WTC11 (cell line): ENCODE measurements at regions not wholly inside any gene's neighbourhood (a gene's known extent, or its start where the extent isn't known, plus 50 kb on each side); places are given as distances from the start of the nearest gene placed in this dataset.
A peak's percentile ranks its signal among the peaks of the same experiment; 100 is the strongest.

Experiments used
- CBFB ChIP-seq: sonication (generic); formaldehyde crosslinking; IDR thresholded peaks from 2 replicates; pipeline ENCODE4 v1.8.1; 2022; ENCODE audit warnings: mild to moderate bottlenecking, low read depth, missing genetic modification reagents
- FOXK1 ChIP-seq: sonication (generic); formaldehyde crosslinking; IDR thresholded peaks from 2 replicates; pipeline ENCODE4 v1.8.0; 2022; ENCODE audit warnings: mild to moderate bottlenecking, moderate library complexity, missing genetic modification reagents
- FOXP1 ChIP-seq: sonication (generic); formaldehyde crosslinking; IDR thresholded peaks from 2 replicates; pipeline ENCODE4 v1.8.0; 2022; ENCODE audit warnings: missing genetic modification reagents, mild to moderate bottlenecking, moderate library complexity, borderline replicate concordance
- HMGXB4 ChIP-seq: sonication (generic); formaldehyde crosslinking; IDR thresholded peaks from 2 replicates; pipeline ENCODE4 v1.8.1; 2023; ENCODE audit warnings: mild to moderate bottlenecking, moderate library complexity, missing genetic modification reagents
- JUN ChIP-seq: sonication (generic); formaldehyde crosslinking; IDR thresholded peaks from 2 replicates; pipeline ENCODE4 v1.8.0; 2023; ENCODE audit warnings: mild to moderate bottlenecking, missing genetic modification reagents
- KAT7 ChIP-seq: sonication (generic); formaldehyde crosslinking; IDR thresholded peaks from 2 replicates; pipeline ENCODE4 v1.8.1; 2023; ENCODE audit warnings: missing genetic modification reagents, mild to moderate bottlenecking, borderline replicate concordance
- MAX ChIP-seq: sonication (generic); formaldehyde crosslinking; IDR thresholded peaks from 2 replicates; pipeline ENCODE4 v1.8.0; 2022; ENCODE audit warnings: mild to moderate bottlenecking, missing genetic modification reagents
- MYBL2 ChIP-seq: sonication (generic); formaldehyde crosslinking; IDR thresholded peaks from 2 replicates; pipeline ENCODE4 v1.8.1; 2023; ENCODE audit warnings: mild to moderate bottlenecking, moderate library complexity, missing genetic modification reagents
- NR2C2 ChIP-seq: sonication (generic); formaldehyde crosslinking; IDR thresholded peaks from 2 replicates; pipeline ENCODE4 v1.8.0; 2022; ENCODE audit warnings: mild to moderate bottlenecking, missing genetic modification reagents
- ZNF263 ChIP-seq: sonication (generic); formaldehyde crosslinking; IDR thresholded peaks from 2 replicates; pipeline ENCODE4 v1.8.1; 2022; ENCODE audit warnings: low read depth, mild to moderate bottlenecking, moderate library complexity, missing genetic modification reagents
- ZNF671 ChIP-seq: fragments of 250-450 bp; sonication (Bioruptor Pico); IDR thresholded peaks from 2 replicates; pipeline ENCODE4 v1.8.0; 2021; ENCODE audit warnings: mild to moderate bottlenecking
- TF ChIP-seq, protein P1 (sequence below): fragments of 200-600 bp; IDR thresholded peaks from 2 replicates; pipeline ENCODE4 v1.8.0; 2022; ENCODE audit warnings: antibody characterized with exemption
- TF ChIP-seq, protein P2 (sequence below): sonication (generic); formaldehyde crosslinking; conservative IDR thresholded peaks from 2 replicates; pipeline ENCODE4 v1.8.1; 2022; ENCODE audit warnings: mild to moderate bottlenecking, missing genetic modification reagents
- TF ChIP-seq, protein P3 (sequence below): sonication (generic); formaldehyde crosslinking; conservative IDR thresholded peaks from 2 replicates; pipeline ENCODE4 v1.8.1; 2023; ENCODE audit warnings: mild to moderate bottlenecking, low read depth, missing genetic modification reagents, moderate library complexity

DNA sequence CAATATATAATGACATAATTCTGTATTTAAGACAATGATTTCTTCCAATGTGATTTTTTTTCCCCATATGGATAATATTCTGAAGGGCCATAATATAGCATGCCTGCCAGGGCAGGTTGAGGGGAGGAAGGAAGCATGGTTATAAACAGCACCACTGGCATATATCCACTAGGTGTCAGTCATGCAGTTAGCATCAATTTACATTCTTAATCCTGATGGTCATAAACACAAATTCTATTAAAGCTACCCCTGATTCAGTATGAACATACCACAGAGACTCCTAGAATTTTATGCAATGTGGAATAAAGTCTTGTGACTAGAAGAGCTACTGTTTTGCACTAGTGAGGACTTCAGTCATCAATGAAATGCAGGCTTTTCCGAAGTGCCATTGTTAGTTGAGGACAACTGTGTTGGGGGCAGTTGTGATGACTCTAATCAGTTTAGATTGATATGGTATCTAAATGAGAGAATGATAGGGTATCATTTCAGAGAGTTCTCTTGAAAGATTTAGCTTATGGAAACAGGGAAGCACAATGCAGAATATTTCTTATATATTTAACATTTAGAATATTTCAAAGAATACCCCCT is 342.7 kb upstream of the NR5A2 start:
- TF ChIP-seq NR2C2 (CRISPR knock-in tag) (no peak), ZNF671 (no peak), MYBL2 (CRISPR knock-in tag) (no peak), FOXK1 (CRISPR knock-in tag) (no peak), JUN (CRISPR knock-in tag) (no peak), FOXP1 (CRISPR knock-in tag) (no peak), KAT7 (CRISPR knock-in tag) (no peak), CBFB (no peak), ZNF263 (CRISPR knock-in tag) (no peak), MAX (CRISPR knock-in tag) (no peak), HMGXB4 (CRISPR knock-in tag) (no peak)
- TF ChIP-seq, protein P1, sequence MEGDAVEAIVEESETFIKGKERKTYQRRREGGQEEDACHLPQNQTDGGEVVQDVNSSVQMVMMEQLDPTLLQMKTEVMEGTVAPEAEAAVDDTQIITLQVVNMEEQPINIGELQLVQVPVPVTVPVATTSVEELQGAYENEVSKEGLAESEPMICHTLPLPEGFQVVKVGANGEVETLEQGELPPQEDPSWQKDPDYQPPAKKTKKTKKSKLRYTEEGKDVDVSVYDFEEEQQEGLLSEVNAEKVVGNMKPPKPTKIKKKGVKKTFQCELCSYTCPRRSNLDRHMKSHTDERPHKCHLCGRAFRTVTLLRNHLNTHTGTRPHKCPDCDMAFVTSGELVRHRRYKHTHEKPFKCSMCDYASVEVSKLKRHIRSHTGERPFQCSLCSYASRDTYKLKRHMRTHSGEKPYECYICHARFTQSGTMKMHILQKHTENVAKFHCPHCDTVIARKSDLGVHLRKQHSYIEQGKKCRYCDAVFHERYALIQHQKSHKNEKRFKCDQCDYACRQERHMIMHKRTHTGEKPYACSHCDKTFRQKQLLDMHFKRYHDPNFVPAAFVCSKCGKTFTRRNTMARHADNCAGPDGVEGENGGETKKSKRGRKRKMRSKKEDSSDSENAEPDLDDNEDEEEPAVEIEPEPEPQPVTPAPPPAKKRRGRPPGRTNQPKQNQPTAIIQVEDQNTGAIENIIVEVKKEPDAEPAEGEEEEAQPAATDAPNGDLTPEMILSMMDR = peak; percentile 63
- TF ChIP-seq, protein P2, sequence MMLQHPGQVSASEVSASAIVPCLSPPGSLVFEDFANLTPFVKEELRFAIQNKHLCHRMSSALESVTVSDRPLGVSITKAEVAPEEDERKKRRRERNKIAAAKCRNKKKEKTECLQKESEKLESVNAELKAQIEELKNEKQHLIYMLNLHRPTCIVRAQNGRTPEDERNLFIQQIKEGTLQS (CRISPR knock-in tag) = no peak
- TF ChIP-seq, protein P3, sequence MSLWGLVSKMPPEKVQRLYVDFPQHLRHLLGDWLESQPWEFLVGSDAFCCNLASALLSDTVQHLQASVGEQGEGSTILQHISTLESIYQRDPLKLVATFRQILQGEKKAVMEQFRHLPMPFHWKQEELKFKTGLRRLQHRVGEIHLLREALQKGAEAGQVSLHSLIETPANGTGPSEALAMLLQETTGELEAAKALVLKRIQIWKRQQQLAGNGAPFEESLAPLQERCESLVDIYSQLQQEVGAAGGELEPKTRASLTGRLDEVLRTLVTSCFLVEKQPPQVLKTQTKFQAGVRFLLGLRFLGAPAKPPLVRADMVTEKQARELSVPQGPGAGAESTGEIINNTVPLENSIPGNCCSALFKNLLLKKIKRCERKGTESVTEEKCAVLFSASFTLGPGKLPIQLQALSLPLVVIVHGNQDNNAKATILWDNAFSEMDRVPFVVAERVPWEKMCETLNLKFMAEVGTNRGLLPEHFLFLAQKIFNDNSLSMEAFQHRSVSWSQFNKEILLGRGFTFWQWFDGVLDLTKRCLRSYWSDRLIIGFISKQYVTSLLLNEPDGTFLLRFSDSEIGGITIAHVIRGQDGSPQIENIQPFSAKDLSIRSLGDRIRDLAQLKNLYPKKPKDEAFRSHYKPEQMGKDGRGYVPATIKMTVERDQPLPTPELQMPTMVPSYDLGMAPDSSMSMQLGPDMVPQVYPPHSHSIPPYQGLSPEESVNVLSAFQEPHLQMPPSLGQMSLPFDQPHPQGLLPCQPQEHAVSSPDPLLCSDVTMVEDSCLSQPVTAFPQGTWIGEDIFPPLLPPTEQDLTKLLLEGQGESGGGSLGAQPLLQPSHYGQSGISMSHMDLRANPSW (CRISPR knock-in tag) = no peak
